ENCODE measurements at regions not wholly inside any gene's neighbourhood (a gene's known extent, or its start where the extent isn't known, plus 50 kb on each side); places are given as distances from the start of the nearest gene placed in this dataset.

GRCh38 chr3:177881351-177881750 lies 654.9 kb upstream of the KCNMB2 start:
- Histone ChIP-seq H3K9me3 (ENCODE audit: low read length) (no peaks in the 10 kb centered on the region), H3K4me3 (replicated peaks in 1 of 3; ENCODE audit: insufficient read depth in 1 of 3, low read depth in 2 of 3, low read length in 3 of 3) (no peak overlapping the region), H3K9ac (ENCODE audit: insufficient read depth, low read depth, low read length) (no peak overlapping the region), H3K36me3 (replicated peaks in 1 of 2; ENCODE audit: control insufficient read depth in 1 of 2, insufficient read depth in 2 of 2, low read length in 2 of 2) (no peaks in the 10 kb centered on the region), H3K79me2 (ENCODE audit: insufficient read depth, low read length) (no peaks in the 10 kb centered on the region), H3K4me2 (ENCODE audit: low read depth, low read length) (no peak overlapping the region), H3K27ac (ENCODE audit: extremely low read length, insufficient read depth, low read length) (no peak overlapping the region), H4K20me1 (ENCODE audit: insufficient read depth, low read length) (no peaks in the 10 kb centered on the region), H3K27me3 (ENCODE audit: control insufficient read depth in 1 of 2, insufficient read depth in 2 of 2, low read length in 2 of 2) (no peaks in the 10 kb centered on the region), H2AFZ (ENCODE audit: low read length) (no peak overlapping the region), H3K4me1 (ENCODE audit: insufficient read depth, low read length) (no peaks in the 10 kb centered on the region)
- no peak for TF ChIP-seq ATRX (CRISPR knock-in tag; IDR thresholded peaks at IDR 0.05; ENCODE audit: borderline replicate concordance)
- no peak for TF ChIP-seq ZNF570 (CRISPR knock-in tag; IDR thresholded peaks at IDR 0.05; ENCODE audit: borderline replicate concordance)
- TF ChIP-seq ZFP41 (CRISPR knock-in tag; IDR thresholded peaks at IDR 0.05; ENCODE audit: borderline replicate concordance), result no peak
- no peak for TF ChIP-seq ZNF547 (CRISPR knock-in tag; IDR thresholded peaks at IDR 0.05)
- no peak for TF ChIP-seq ZNF556 (CRISPR knock-in tag; IDR thresholded peaks at IDR 0.05; ENCODE audit: borderline replicate concordance)
- TF ChIP-seq ARHGAP35 (CRISPR knock-in tag; IDR thresholded peaks at IDR 0.05; ENCODE audit: borderline replicate concordance), result no peak
- no peak for TF ChIP-seq ZNF367 (CRISPR knock-in tag; IDR thresholded peaks at IDR 0.05; ENCODE audit: borderline replicate concordance)
- TF ChIP-seq SYNCRIP (IDR thresholded peaks at IDR 0.05; ENCODE audit: insufficient read depth, low read depth, low read length), result no peak
- no peak for TF ChIP-seq WIZ (CRISPR knock-in tag; IDR thresholded peaks at IDR 0.05)
- TF ChIP-seq ZKSCAN8 (CRISPR knock-in tag; IDR thresholded peaks at IDR 0.05; ENCODE audit: borderline replicate concordance), result no peak
- no peak for TF ChIP-seq REL (CRISPR knock-in tag; conservative IDR thresholded peaks at IDR 0.05)
- TF ChIP-seq ZNF383 (CRISPR knock-in tag; IDR thresholded peaks at IDR 0.05; ENCODE audit: borderline replicate concordance), result no peak
- TF ChIP-seq MAX (IDR thresholded peaks at IDR 0.05), result no peak
- no peak for TF ChIP-seq NFYC (CRISPR knock-in tag; IDR thresholded peaks at IDR 0.05)
- no peak for TF ChIP-seq ZBTB46 (CRISPR knock-in tag; IDR thresholded peaks at IDR 0.05; ENCODE audit: borderline replicate concordance)
- no peak for TF ChIP-seq ZNF24 (IDR thresholded peaks at IDR 0.05)
- no TSS peak for BruUV-seq (replicated peaks)
- in situ Hi-C loops (cut with HindIII; ENCODE audit: extremely low pct_ligation_motif_present, low pct_unique_long_range_greater_than_20kb), result no loop called here
- no peak for DNase-seq (ENCODE audit: low spot score)
- POLR2A ChIA-PET, result no interaction called here
- intact Hi-C loops (cut with micrococcal nuclease; ENCODE audit: unreplicated experiment), result no loop called here
- ATAC-seq, result no peak
- WGBS (ENCODE audit: low lambda C conversion rate), result 49% methylated on average over 3 of the region's 3 CpGs
- CTCF ChIA-PET (ENCODE audit: low intra/inter-chr PET ratio, low total read pairs), result no interaction called here
- no peak for FAIRE-seq
